ENCODE measurements at regions not wholly inside any gene's neighbourhood (a gene's known extent, or its start where the extent isn't known, plus 50 kb on each side); places are given as distances from the start of the nearest gene placed in this dataset.

- H3K27ac ChIP-seq (ENCODE audit: extremely low read depth, low read depth, low read length) = no peak overlapping the region
- no peaks in the 10 kb centered on the region for H3K4me1 ChIP-seq (ENCODE audit: control insufficient read depth, insufficient read depth, low read length)
- H3K4me3 ChIP-seq (ENCODE audit: low read depth, low read length) = no peak overlapping the region
- no peaks in the 10 kb centered on the region for H3K36me3 ChIP-seq (ENCODE audit: control insufficient read depth in 2 of 2, insufficient read depth in 1 of 2, low read length in 2 of 2)
- TF ChIP-seq ZNF239 (tag by site-specific recombination; IDR thresholded peaks at IDR 0.05) = no peak
- ChIA-PET CTCF (no interaction called here), POLR2A (no interaction called here)
- no peaks in the 10 kb centered on the region for H3K9me3 ChIP-seq (ENCODE audit: control insufficient read depth, insufficient read depth, low read depth, low read length)
Observed at GRCh38 chr13:22316494-22317025, 645.7 kb downstream of the FGF9 start.

- ChIA-PET CTCF (no interaction called here), POLR2A (no interaction called here)
- no peak for TF ChIP-seq ZNF37A (tag by site-specific recombination; IDR thresholded peaks at IDR 0.05)
- no peak for TF ChIP-seq ZNF157 (tag by site-specific recombination; IDR thresholded peaks at IDR 0.05)
- TF ChIP-seq GLI4 (tag by site-specific recombination; IDR thresholded peaks at IDR 0.05) = no peak
- no peak for TF ChIP-seq PRDM1 (tag by site-specific recombination; IDR thresholded peaks at IDR 0.05)
- no peak for TF ChIP-seq ZNF544 (tag by site-specific recombination; IDR thresholded peaks at IDR 0.05)
- TF ChIP-seq MEIS1 (CRISPR knock-in tag; IDR thresholded peaks at IDR 0.05; ENCODE audit: borderline replicate concordance) = no peak
- no peak for TF ChIP-seq AEBP2 (tag by site-specific recombination; IDR thresholded peaks at IDR 0.05; ENCODE audit: borderline replicate concordance)
- TF ChIP-seq ZNF768 (tag by site-specific recombination; IDR thresholded peaks at IDR 0.05) = no peak
- no peak for TF ChIP-seq ZNF555 (tag by site-specific recombination; conservative IDR thresholded peaks at IDR 0.05)
- no peak for TF ChIP-seq ZNF571 (tag by site-specific recombination; IDR thresholded peaks at IDR 0.05)
- TF ChIP-seq ZNF600 (tag by site-specific recombination; IDR thresholded peaks at IDR 0.05) = no peak
- TF ChIP-seq ZBTB49 (tag by site-specific recombination; IDR thresholded peaks at IDR 0.05; ENCODE audit: low read depth) = no peak
- H3K4me3 ChIP-seq (ENCODE audit: low read depth, low read length) = no peak overlapping the region
- no peaks in the 10 kb centered on the region for H3K36me3 ChIP-seq (ENCODE audit: control insufficient read depth in 2 of 2, insufficient read depth in 1 of 2, low read length in 2 of 2)
- no peak overlapping the region for H3K27ac ChIP-seq (ENCODE audit: extremely low read depth, low read depth, low read length)
- no peaks in the 10 kb centered on the region for H3K9me3 ChIP-seq (ENCODE audit: control insufficient read depth, insufficient read depth, low read depth, low read length)
- no peaks in the 10 kb centered on the region for H3K4me1 ChIP-seq (ENCODE audit: control insufficient read depth, insufficient read depth, low read length)
Observed at GRCh38 chr13:22320991-22321390, 650.1 kb downstream of the FGF9 start.

GRCh38 chr13:22325761-22326160, 654.9 kb downstream of the FGF9 start:
- CTCF ChIA-PET = no interaction called here
- POLR2A ChIA-PET = no interaction called here
- no peak overlapping the region for H3K4me3 ChIP-seq (ENCODE audit: low read depth, low read length)
- H3K9me3 ChIP-seq (ENCODE audit: control insufficient read depth, insufficient read depth, low read depth, low read length) = no peaks in the 10 kb centered on the region
- TF ChIP-seq ZNF830 (tag by site-specific recombination; IDR thresholded peaks at IDR 0.05; ENCODE audit: low read depth) (no peak), ZSCAN4 (tag by site-specific recombination; IDR thresholded peaks at IDR 0.05) (no peak), ZNF433 (tag by site-specific recombination; IDR thresholded peaks at IDR 0.05; ENCODE audit: low read depth) (no peak), ZBTB49 (tag by site-specific recombination; IDR thresholded peaks at IDR 0.05; ENCODE audit: low read depth) (no peak), MEIS1 (CRISPR knock-in tag; IDR thresholded peaks at IDR 0.05; ENCODE audit: borderline replicate concordance) (no peak), ZFP41 (tag by site-specific recombination; IDR thresholded peaks at IDR 0.05; ENCODE audit: borderline replicate concordance) (no peak), ZNF530 (tag by site-specific recombination; IDR thresholded peaks at IDR 0.05; ENCODE audit: low read depth) (no peak)
- no peak overlapping the region for H3K27ac ChIP-seq (ENCODE audit: extremely low read depth, low read depth, low read length)
- no peaks in the 10 kb centered on the region for H3K36me3 ChIP-seq (ENCODE audit: control insufficient read depth in 2 of 2, insufficient read depth in 1 of 2, low read length in 2 of 2)
- H3K4me1 ChIP-seq (ENCODE audit: control insufficient read depth, insufficient read depth, low read length) = no peaks in the 10 kb centered on the region
